CD8-positive, alpha-beta memory T cell (primary cell): ENCODE measurements at regions not wholly inside any gene's neighbourhood (a gene's known extent, or its start where the extent isn't known, plus 50 kb on each side); places are given as distances from the start of the nearest gene placed in this dataset.

ENCODE experiments used
- CTCF ChIA-PET: fragments of 350-600 bp; sonication (Branson Sonifier 250); formaldehyde crosslinking; loops from one replicate; lab custom pipeline; 2021; ENCODE audit warnings: antibody characterized with exemption; lab: Charles Lee
- POLR2A ChIA-PET: fragments of 350-600 bp; sonication (Branson Sonifier 250); formaldehyde crosslinking; loops from one replicate; lab custom pipeline; 2021; ENCODE audit warnings: antibody characterized with exemption; lab: Charles Lee
- DNase-seq, 5 donors: peaks; one replicate each; pipeline versions ENCODE4 v3.0.0 to v3.0.0-alpha.2; 2020 to 2022; ENCODE audit warnings: mixed read lengths in 1 of 5
- H3K27ac ChIP-seq: one replicate; pipeline ENCODE4 v1.7.0; 2013; ENCODE audit warnings: low read depth, mild to moderate bottlenecking, low read length, moderate library complexity
- H3K27me3 ChIP-seq: 2 replicates; pipeline ENCODE4 v1.7.0; 2013; ENCODE audit warnings: low read length, mild to moderate bottlenecking; ENCODE audit not compliant: insufficient read depth, poor library complexity, severe bottlenecking
- H3K36me3 ChIP-seq: 2 replicates; pipeline ENCODE4 v1.7.0; 2013; ENCODE audit warnings: mild to moderate bottlenecking, low read length, moderate library complexity; ENCODE audit not compliant: insufficient read depth
- H3K4me1 ChIP-seq: 2 replicates; pipeline ENCODE4 v1.7.0; 2013; ENCODE audit warnings: mild to moderate bottlenecking, low read length, moderate library complexity; ENCODE audit not compliant: insufficient read depth
- H3K4me3 ChIP-seq: 2 replicates; pipeline ENCODE4 v1.7.0; 2013; ENCODE audit warnings: mild to moderate bottlenecking, low read length
- H3K9me3 ChIP-seq: 2 replicates; pipeline ENCODE4 v1.7.0; 2013; ENCODE audit warnings: mild to moderate bottlenecking, low read length
- H3K27ac Mint-ChIP-seq, 8 donors: one replicate each; pipeline ENCODE4 v1.8.0; 2020 to 2021; ENCODE audit warnings: mixed read lengths in 8 of 8, mild to moderate bottlenecking in 6 of 8, inconsistent platforms in 3 of 8, moderate library complexity in 3 of 8
- H3K27me3 Mint-ChIP-seq, 2 donors: one replicate each; pipeline ENCODE4 v1.8.0; 2020 to 2021; ENCODE audit warnings: mixed read lengths in 2 of 2, mild to moderate bottlenecking in 1 of 2, moderate library complexity in 1 of 2
- H3K36me3 Mint-ChIP-seq, 3 donors: one replicate each; pipeline ENCODE4 v1.8.0; 2020 to 2021; ENCODE audit warnings: mixed read lengths in 3 of 3, inconsistent platforms in 1 of 3, mild to moderate bottlenecking in 1 of 3
- H3K4me1 Mint-ChIP-seq, 3 donors: one replicate each; pipeline ENCODE4 v1.8.0; 2020 to 2021; ENCODE audit warnings: mixed read lengths in 3 of 3, inconsistent platforms in 1 of 3, mild to moderate bottlenecking in 1 of 3
- H3K4me3 Mint-ChIP-seq, 7 donors: one replicate each; pipeline ENCODE4 v1.8.0; 2020 to 2021; ENCODE audit warnings: mixed read lengths in 7 of 7, mild to moderate bottlenecking in 6 of 7, moderate library complexity in 4 of 7, inconsistent platforms in 2 of 7
- H3K9me3 Mint-ChIP-seq, 5 donors: one replicate each; pipeline ENCODE4 v1.8.0; 2020 to 2022; ENCODE audit warnings: mixed read lengths in 5 of 5, mild to moderate bottlenecking in 3 of 5, moderate library complexity in 2 of 5, inconsistent platforms in 1 of 5

- Histone ChIP-seq H3K4me1 (peaks cover 21% of the 10 kb centered on the region), H3K36me3 (no peaks in the 10 kb centered on the region), H3K9me3 (no peaks in the 10 kb centered on the region), H3K27me3 (no peaks in the 10 kb centered on the region), H3K4me3 (no peak overlapping the region), H3K27ac (no peak overlapping the region)
- ChIA-PET POLR2A (no interaction called here), CTCF (interaction anchor here (1.5 kb wide), 1 partner anchor 11 kb away, joined by 4 read pairs; no protein-coding TSS in a partner anchor)
- DNase-seq: no peak
- H3K27me3 Mint-ChIP-seq: peaks cover 0 to 5% of the 10 kb centered on the region in 2 donors
- H3K9me3 Mint-ChIP-seq: no peaks in the 10 kb centered on the region
- H3K4me3 Mint-ChIP-seq: no peak overlapping the region
- peaks cover 11 to 17% (median 12%) of the 10 kb centered on the region in 3 donors for H3K4me1 Mint-ChIP-seq
- H3K27ac Mint-ChIP-seq: no peak overlapping the region
- H3K36me3 Mint-ChIP-seq: peaks cover 0 to 9% (median 0%) of the 10 kb centered on the region in 3 donors
Measured at GRCh38 chr14:98997526-98998205, 274.3 kb downstream of the BCL11B start.

- Mint-ChIP-seq H3K27ac (peak overlapping the region in 1 of 8 donors; percentile 60), H3K36me3 (no peaks in the 10 kb centered on the region), H3K4me1 (peaks cover 6 to 8% (median 6%) of the 10 kb centered on the region in 3 donors), H3K9me3 (no peaks in the 10 kb centered on the region), H3K4me3 (no peak overlapping the region), H3K27me3 (peaks cover 0 to 5% of the 10 kb centered on the region in 2 donors)
- Histone ChIP-seq H3K36me3 (no peaks in the 10 kb centered on the region), H3K4me3 (no peak overlapping the region), H3K27ac (no peak overlapping the region), H3K27me3 (no peaks in the 10 kb centered on the region), H3K9me3 (no peaks in the 10 kb centered on the region), H3K4me1 (peaks cover 12% of the 10 kb centered on the region)
- POLR2A ChIA-PET: no interaction called here
- CTCF ChIA-PET: no interaction called here
- no peak for DNase-seq
Measured at GRCh38 chr14:98999345-98999744, 272.7 kb downstream of the BCL11B start.

DNA sequence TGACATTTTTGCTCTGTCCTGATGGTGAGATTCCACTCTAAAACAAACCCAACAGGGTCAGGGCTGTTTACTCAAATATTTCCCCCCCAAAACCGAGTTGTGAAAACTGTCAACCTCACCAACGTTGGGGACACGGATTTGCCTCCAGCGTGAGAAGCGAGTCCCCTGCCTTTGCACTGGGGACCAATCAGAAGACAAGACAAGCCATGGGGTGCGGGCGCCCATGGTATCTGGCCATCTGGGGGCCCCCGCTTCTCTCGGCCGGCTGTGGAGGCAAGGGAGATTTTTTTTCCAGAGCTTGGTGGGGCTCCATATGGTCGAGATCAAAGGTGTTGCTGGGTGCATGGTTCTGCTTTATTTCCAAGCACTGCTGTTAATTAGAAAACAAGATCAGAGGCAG lies 272.1 kb downstream of the BCL11B start:
- H3K4me3 ChIP-seq: no peak overlapping the region
- Mint-ChIP-seq H3K4me1 (peaks cover under 1 to 2% (median under 1%) of the 10 kb centered on the region in 3 donors), H3K9me3 (no peaks in the 10 kb centered on the region), H3K36me3 (no peaks in the 10 kb centered on the region), H3K27ac (no peak overlapping the region), H3K27me3 (peaks cover 0 to 5% of the 10 kb centered on the region in 2 donors), H3K4me3 (no peak overlapping the region)
- ChIA-PET POLR2A (no interaction called here), CTCF (no interaction called here)
- no peaks in the 10 kb centered on the region for H3K27me3 ChIP-seq
- H3K9me3 ChIP-seq: no peaks in the 10 kb centered on the region
- no peaks in the 10 kb centered on the region for H3K36me3 ChIP-seq
- DNase-seq: no peak
- no peak overlapping the region for H3K27ac ChIP-seq
- H3K4me1 ChIP-seq: peaks cover 6% of the 10 kb centered on the region

DNA sequence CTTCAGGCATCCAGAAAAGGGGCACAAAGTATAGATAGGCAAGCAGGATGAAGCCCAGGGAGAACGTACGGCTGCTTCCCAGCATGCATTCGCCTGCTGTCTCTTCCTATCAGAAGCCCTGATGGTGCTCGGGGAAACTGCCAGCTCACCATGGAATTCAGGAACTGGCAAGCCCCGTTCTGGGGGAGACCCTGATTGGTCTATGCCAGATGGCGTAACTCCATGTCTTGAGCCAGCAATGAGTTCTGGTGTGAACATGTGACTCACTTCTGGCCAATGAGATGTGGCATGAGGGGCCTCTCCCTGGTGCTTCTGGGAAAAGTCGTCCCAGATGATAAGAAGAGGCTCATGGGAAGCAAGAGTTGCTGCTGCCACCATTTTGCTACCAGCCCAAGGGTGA lies 270.8 kb downstream of the BCL11B start:
- Mint-ChIP-seq H3K36me3 (no peaks in the 10 kb centered on the region), H3K27ac (no peak overlapping the region), H3K4me1 (no peaks in the 10 kb centered on the region), H3K9me3 (no peaks in the 10 kb centered on the region), H3K4me3 (no peak overlapping the region), H3K27me3 (peaks cover 0 to 4% of the 10 kb centered on the region in 2 donors)
- Histone ChIP-seq H3K27me3 (no peaks in the 10 kb centered on the region), H3K9me3 (no peaks in the 10 kb centered on the region), H3K27ac (no peak overlapping the region), H3K4me1 (no peaks in the 10 kb centered on the region), H3K36me3 (no peaks in the 10 kb centered on the region), H3K4me3 (no peak overlapping the region)
- POLR2A ChIA-PET: no interaction called here
- DNase-seq: no peak
- CTCF ChIA-PET: no interaction called here

DNA sequence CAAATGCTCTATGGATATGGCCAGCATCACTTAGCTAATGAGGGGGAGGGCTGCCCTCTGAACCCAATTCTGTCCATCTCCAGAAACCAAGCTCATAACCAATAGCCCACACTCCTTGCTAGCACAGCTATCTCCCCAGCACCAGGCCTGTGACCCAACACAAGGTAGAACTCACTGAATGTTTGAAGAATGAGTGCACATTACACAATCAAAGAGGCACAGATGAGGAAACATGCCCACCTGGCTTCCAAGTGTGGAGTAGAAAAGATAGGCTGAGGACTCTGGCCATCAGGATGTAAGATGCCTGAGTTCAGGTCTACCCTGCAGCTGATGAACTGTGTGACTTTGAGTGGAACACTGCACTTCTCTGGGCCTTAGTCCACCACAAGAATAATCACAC lies 268.4 kb downstream of the BCL11B start:
- CTCF ChIA-PET: no interaction called here
- H3K27ac ChIP-seq: no peak overlapping the region
- DNase-seq: no peak
- H3K4me3 ChIP-seq: no peak overlapping the region
- Mint-ChIP-seq H3K4me1 (no peaks in the 10 kb centered on the region), H3K9me3 (no peaks in the 10 kb centered on the region), H3K27me3 (peaks cover 0 to 6% of the 10 kb centered on the region in 2 donors), H3K36me3 (no peaks in the 10 kb centered on the region), H3K27ac (peak overlapping the region in 1 of 8 donors; percentile 32), H3K4me3 (no peak overlapping the region)
- no peaks in the 10 kb centered on the region for H3K27me3 ChIP-seq
- POLR2A ChIA-PET: no interaction called here
- no peaks in the 10 kb centered on the region for H3K4me1 ChIP-seq
- H3K9me3 ChIP-seq: no peaks in the 10 kb centered on the region
- no peaks in the 10 kb centered on the region for H3K36me3 ChIP-seq

DNA sequence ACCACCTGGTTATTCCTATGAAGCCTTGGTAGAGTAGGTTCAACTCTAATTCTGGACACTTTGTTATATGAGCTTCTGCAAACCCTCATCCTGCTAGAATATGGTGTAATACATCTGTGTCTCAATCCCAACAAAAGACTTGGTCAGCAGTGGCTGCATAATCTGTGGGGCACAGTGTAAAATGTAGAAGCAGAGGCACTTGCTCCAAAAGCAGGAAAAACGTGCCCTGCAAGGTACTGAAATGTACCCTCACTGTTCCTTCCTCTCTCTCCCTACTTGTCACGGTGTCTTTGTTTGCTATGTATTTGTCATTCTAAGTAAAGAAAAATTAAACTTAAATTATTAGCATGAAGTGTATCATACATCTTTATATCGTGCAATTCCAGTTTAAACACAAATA lies 267.9 kb downstream of the BCL11B start:
- Mint-ChIP-seq H3K4me3 (no peak overlapping the region), H3K4me1 (peaks cover 0 to 3% (median 0%) of the 10 kb centered on the region in 3 donors), H3K9me3 (no peaks in the 10 kb centered on the region), H3K27ac (no peak overlapping the region), H3K27me3 (peaks cover 0 to 6% of the 10 kb centered on the region in 2 donors), H3K36me3 (no peaks in the 10 kb centered on the region)
- Histone ChIP-seq H3K27ac (no peak overlapping the region), H3K36me3 (no peaks in the 10 kb centered on the region), H3K4me1 (no peaks in the 10 kb centered on the region), H3K4me3 (no peak overlapping the region), H3K27me3 (no peaks in the 10 kb centered on the region), H3K9me3 (no peaks in the 10 kb centered on the region)
- CTCF ChIA-PET: no interaction called here
- POLR2A ChIA-PET: no interaction called here
- no peak for DNase-seq

DNA sequence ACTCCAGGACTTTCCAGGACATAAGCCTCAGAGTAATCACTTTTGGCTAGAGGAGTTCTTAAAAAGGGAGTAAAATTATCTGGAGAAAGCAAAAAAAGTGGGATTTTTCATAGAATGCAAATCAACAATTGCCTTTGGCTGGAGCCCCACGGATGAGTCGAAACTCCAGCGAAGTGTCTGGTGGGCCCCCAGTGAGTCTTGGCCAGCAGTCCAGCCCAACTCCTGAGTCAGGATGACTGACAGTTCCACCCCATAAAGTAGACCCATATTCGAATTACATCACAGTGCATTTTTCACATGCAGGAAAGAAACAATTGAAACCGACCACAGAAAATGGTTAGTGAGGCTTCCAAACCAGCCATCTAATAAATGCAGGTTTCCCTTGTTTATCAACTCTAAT lies 265.7 kb downstream of the BCL11B start:
- H3K36me3 ChIP-seq: no peaks in the 10 kb centered on the region
- H3K4me3 Mint-ChIP-seq: no peak overlapping the region
- POLR2A ChIA-PET: no interaction called here
- no peak overlapping the region for H3K4me3 ChIP-seq
- DNase-seq: no peak
- no peak overlapping the region for H3K27ac Mint-ChIP-seq
- no peaks in the 10 kb centered on the region for H3K36me3 Mint-ChIP-seq
- CTCF ChIA-PET: no interaction called here
- no peak overlapping the region for H3K27ac ChIP-seq
- H3K9me3 ChIP-seq: no peaks in the 10 kb centered on the region
- H3K27me3 Mint-ChIP-seq: peaks cover 0 to 6% of the 10 kb centered on the region in 2 donors
- H3K9me3 Mint-ChIP-seq: no peaks in the 10 kb centered on the region
- peaks cover 6 to 17% (median 13%) of the 10 kb centered on the region in 3 donors for H3K4me1 Mint-ChIP-seq
- H3K4me1 ChIP-seq: no peaks in the 10 kb centered on the region
- no peaks in the 10 kb centered on the region for H3K27me3 ChIP-seq

DNA sequence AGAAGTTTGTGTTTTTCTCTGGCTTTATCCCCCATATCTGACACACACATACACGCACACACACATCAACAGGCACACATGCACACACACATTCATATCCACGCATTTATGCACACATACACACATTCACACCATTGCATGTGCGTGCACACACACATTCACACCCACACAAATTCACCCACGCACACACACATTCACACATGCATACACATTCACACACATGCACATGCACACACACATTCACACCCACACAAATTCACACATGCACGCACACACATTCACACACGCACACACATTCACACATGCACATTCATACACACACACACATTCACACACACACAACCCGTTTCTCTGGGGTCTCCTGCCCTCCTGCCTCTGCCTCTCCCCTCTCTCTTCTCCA lies 264.2 kb downstream of the BCL11B start:
- Histone ChIP-seq H3K4me3 (no peak overlapping the region), H3K4me1 (no peaks in the 10 kb centered on the region), H3K27me3 (no peaks in the 10 kb centered on the region), H3K27ac (no peak overlapping the region), H3K36me3 (no peaks in the 10 kb centered on the region), H3K9me3 (no peaks in the 10 kb centered on the region)
- Mint-ChIP-seq H3K27me3 (peaks cover 0 to 2% of the 10 kb centered on the region in 2 donors), H3K36me3 (no peaks in the 10 kb centered on the region), H3K4me1 (peaks cover 6 to 17% (median 13%) of the 10 kb centered on the region in 3 donors), H3K9me3 (no peaks in the 10 kb centered on the region), H3K27ac (no peak overlapping the region), H3K4me3 (no peak overlapping the region)
- POLR2A ChIA-PET: no interaction called here
- no peak for DNase-seq
- CTCF ChIA-PET: no interaction called here
